ENCODE measurements at regions not wholly inside any gene's neighbourhood (a gene's known extent, or its start where the extent isn't known, plus 50 kb on each side); places are given as distances from the start of the nearest gene placed in this dataset.

- no peaks in the 10 kb centered on the region for H3K27me3 ChIP-seq (ENCODE audit: insufficient read depth, low read length, poor library complexity, severe bottlenecking)
- H4K20me1 ChIP-seq (ENCODE audit: insufficient read depth, low read length, poor library complexity, severe bottlenecking), result no peaks in the 10 kb centered on the region
- H3K36me3 ChIP-seq (ENCODE audit: insufficient read depth, low read length), result no peaks in the 10 kb centered on the region
- H3K4me3 ChIP-seq (ENCODE audit: low read length, poor library complexity, severe bottlenecking), result no peak overlapping the region
- H3K79me2 ChIP-seq (ENCODE audit: insufficient read depth, low read length), result no peaks in the 10 kb centered on the region
- no peaks in the 10 kb centered on the region for H3K4me1 ChIP-seq (ENCODE audit: insufficient read depth, low read length, poor library complexity, severe bottlenecking)
- no peaks in the 10 kb centered on the region for H3F3A ChIP-seq (ENCODE audit: low read depth)
- H3K9ac ChIP-seq (ENCODE audit: low read depth, low read length, poor library complexity, severe bottlenecking), result no peak overlapping the region
- H2AFZ ChIP-seq (ENCODE audit: low read length), result no peak overlapping the region
- H3K4me2 ChIP-seq (ENCODE audit: low read depth, low read length, poor library complexity, severe bottlenecking), result no peak overlapping the region
- no peaks in the 10 kb centered on the region for H3K9me3 ChIP-seq (ENCODE audit: insufficient read depth, low read depth, low read length)
- H3K9me2 ChIP-seq (replicated peaks; ENCODE audit: low read depth, low read length), result no peaks in the 10 kb centered on the region
- TF ChIP-seq CTCF (conservative IDR thresholded peaks at IDR 0.05; ENCODE audit: low read length) (no peak), EZH2phosphoT487 (IDR thresholded peaks at IDR 0.05; ENCODE audit: borderline replicate concordance) (no peak)
Measured at GRCh38 chr2:221283896-221284545, 288.1 kb downstream of the EPHA4 start.

- Histone ChIP-seq H4K20me1 (ENCODE audit: insufficient read depth, low read length, poor library complexity, severe bottlenecking) (no peaks in the 10 kb centered on the region), H3K4me3 (ENCODE audit: low read length, poor library complexity, severe bottlenecking) (no peak overlapping the region), H3K4me2 (ENCODE audit: low read depth, low read length, poor library complexity, severe bottlenecking) (no peak overlapping the region), H3K9me2 (replicated peaks; ENCODE audit: low read depth, low read length) (no peaks in the 10 kb centered on the region), H3F3A (ENCODE audit: low read depth) (no peaks in the 10 kb centered on the region), H3K4me1 (ENCODE audit: insufficient read depth, low read length, poor library complexity, severe bottlenecking) (no peaks in the 10 kb centered on the region), H3K9me3 (ENCODE audit: insufficient read depth, low read depth, low read length) (no peaks in the 10 kb centered on the region), H3K79me2 (ENCODE audit: insufficient read depth, low read length) (no peaks in the 10 kb centered on the region), H3K36me3 (ENCODE audit: insufficient read depth, low read length) (no peaks in the 10 kb centered on the region), H3K9ac (ENCODE audit: low read depth, low read length, poor library complexity, severe bottlenecking) (no peak overlapping the region), H3K27me3 (ENCODE audit: insufficient read depth, low read length, poor library complexity, severe bottlenecking) (no peaks in the 10 kb centered on the region), H2AFZ (ENCODE audit: low read length) (peak overlapping the region; percentile 18; the same call in 1 of the 2 replicates)
- TF ChIP-seq EZH2phosphoT487 (IDR thresholded peaks at IDR 0.05; ENCODE audit: borderline replicate concordance) (no peak), CTCF (conservative IDR thresholded peaks at IDR 0.05; ENCODE audit: low read length) (no peak)
Measured at GRCh38 chr2:221285148-221285547, 287.0 kb downstream of the EPHA4 start.

- Histone ChIP-seq H2AFZ (ENCODE audit: low read length) (no peak overlapping the region), H3K9me2 (replicated peaks; ENCODE audit: low read depth, low read length) (no peaks in the 10 kb centered on the region), H3K9ac (ENCODE audit: low read depth, low read length, poor library complexity, severe bottlenecking) (no peak overlapping the region), H3K27me3 (ENCODE audit: insufficient read depth, low read length, poor library complexity, severe bottlenecking) (no peaks in the 10 kb centered on the region), H3F3A (ENCODE audit: low read depth) (no peaks in the 10 kb centered on the region), H3K79me2 (ENCODE audit: insufficient read depth, low read length) (no peaks in the 10 kb centered on the region), H3K4me3 (ENCODE audit: low read length, poor library complexity, severe bottlenecking) (no peak overlapping the region), H3K4me2 (ENCODE audit: low read depth, low read length, poor library complexity, severe bottlenecking) (no peak overlapping the region), H3K36me3 (ENCODE audit: insufficient read depth, low read length) (no peaks in the 10 kb centered on the region), H3K9me3 (ENCODE audit: insufficient read depth, low read depth, low read length) (no peaks in the 10 kb centered on the region), H3K4me1 (ENCODE audit: insufficient read depth, low read length, poor library complexity, severe bottlenecking) (no peaks in the 10 kb centered on the region), H4K20me1 (ENCODE audit: insufficient read depth, low read length, poor library complexity, severe bottlenecking) (no peaks in the 10 kb centered on the region)
- TF ChIP-seq EZH2phosphoT487 (IDR thresholded peaks at IDR 0.05; ENCODE audit: borderline replicate concordance), result no peak
- TF ChIP-seq CTCF (conservative IDR thresholded peaks at IDR 0.05; ENCODE audit: low read length), result no peak
Measured at GRCh38 chr2:221286406-221286805, 285.7 kb downstream of the EPHA4 start.

Measured in Loucy (cell line).